Ishikawa (cell line): ENCODE measurements at regions not wholly inside any gene's neighbourhood (a gene's known extent, or its start where the extent isn't known, plus 50 kb on each side); places are given as distances from the start of the nearest gene placed in this dataset.

Source experiments
- CEBPB ChIP-seq: IDR thresholded peaks from 2 replicates; pipeline ENCODE4 v1.6.1; 2012
- CREB1 ChIP-seq: IDR thresholded peaks from 2 replicates; pipeline ENCODE4 v1.6.1; 2012; ENCODE audit warnings: low read depth
- EGR1 ChIP-seq: IDR thresholded peaks from 2 replicates; pipeline ENCODE4 v1.6.1; 2012
- EP300 ChIP-seq: IDR thresholded peaks from 2 replicates; pipeline ENCODE4 v1.6.1; 2012; ENCODE audit warnings: borderline replicate concordance
- FOXM1 ChIP-seq: IDR thresholded peaks from 2 replicates; pipeline ENCODE4 v1.6.1; 2012; ENCODE audit warnings: low read depth, borderline replicate concordance
- NFIC ChIP-seq: IDR thresholded peaks from 2 replicates; pipeline ENCODE4 v1.6.1; 2012
- RAD21 ChIP-seq: IDR thresholded peaks from 2 replicates; pipeline ENCODE4 v1.6.1; 2012; ENCODE audit warnings: low read depth
- TAF1 ChIP-seq: IDR thresholded peaks from 2 replicates; pipeline ENCODE4 v1.6.1; 2012; ENCODE audit warnings: low read depth, mild to moderate bottlenecking
- TCF12 ChIP-seq: IDR thresholded peaks from 2 replicates; pipeline ENCODE4 v1.6.1; 2012; ENCODE audit warnings: low read depth
- TEAD4 ChIP-seq: IDR thresholded peaks from 2 replicates; pipeline ENCODE4 v1.6.1; 2012
- ZBTB7A ChIP-seq: IDR thresholded peaks from 2 replicates; pipeline ENCODE4 v1.6.1; 2012; ENCODE audit warnings: low read depth
- TF ChIP-seq, protein P1 (sequence below): IDR thresholded peaks from 2 replicates; pipeline ENCODE4 v1.6.1; 2012
- TF ChIP-seq, protein P2 (sequence below): IDR thresholded peaks from 2 replicates; pipeline ENCODE4 v1.6.1; 2012; ENCODE audit warnings: low read depth, mild to moderate bottlenecking
- TF ChIP-seq, protein P3 (sequence below): IDR thresholded peaks from 2 replicates; pipeline ENCODE4 v1.6.1; 2012

DNA sequence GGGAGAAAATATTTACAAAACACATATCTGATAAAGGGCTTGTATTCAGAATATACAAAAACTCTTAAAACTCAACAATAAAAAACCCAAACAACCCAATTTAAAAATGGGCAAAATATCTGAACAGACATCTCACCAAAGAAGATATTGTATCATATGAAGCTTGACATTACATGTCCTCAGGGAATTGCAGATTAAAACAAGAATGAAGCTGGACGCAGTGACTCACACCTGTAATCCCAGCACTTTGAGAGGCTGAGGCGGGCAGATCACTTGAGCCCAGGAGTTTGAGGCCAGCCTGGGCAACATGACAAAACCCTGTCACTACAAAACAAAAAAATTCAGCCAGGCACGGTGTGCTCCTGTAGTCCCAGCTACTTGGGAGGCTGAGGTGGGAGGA is 135.4 kb upstream of the AKIRIN2 start:
- TF ChIP-seq, protein P1, sequence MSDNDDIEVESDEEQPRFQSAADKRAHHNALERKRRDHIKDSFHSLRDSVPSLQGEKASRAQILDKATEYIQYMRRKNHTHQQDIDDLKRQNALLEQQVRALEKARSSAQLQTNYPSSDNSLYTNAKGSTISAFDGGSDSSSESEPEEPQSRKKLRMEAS = no peak
- TF ChIP-seq, protein P2, sequence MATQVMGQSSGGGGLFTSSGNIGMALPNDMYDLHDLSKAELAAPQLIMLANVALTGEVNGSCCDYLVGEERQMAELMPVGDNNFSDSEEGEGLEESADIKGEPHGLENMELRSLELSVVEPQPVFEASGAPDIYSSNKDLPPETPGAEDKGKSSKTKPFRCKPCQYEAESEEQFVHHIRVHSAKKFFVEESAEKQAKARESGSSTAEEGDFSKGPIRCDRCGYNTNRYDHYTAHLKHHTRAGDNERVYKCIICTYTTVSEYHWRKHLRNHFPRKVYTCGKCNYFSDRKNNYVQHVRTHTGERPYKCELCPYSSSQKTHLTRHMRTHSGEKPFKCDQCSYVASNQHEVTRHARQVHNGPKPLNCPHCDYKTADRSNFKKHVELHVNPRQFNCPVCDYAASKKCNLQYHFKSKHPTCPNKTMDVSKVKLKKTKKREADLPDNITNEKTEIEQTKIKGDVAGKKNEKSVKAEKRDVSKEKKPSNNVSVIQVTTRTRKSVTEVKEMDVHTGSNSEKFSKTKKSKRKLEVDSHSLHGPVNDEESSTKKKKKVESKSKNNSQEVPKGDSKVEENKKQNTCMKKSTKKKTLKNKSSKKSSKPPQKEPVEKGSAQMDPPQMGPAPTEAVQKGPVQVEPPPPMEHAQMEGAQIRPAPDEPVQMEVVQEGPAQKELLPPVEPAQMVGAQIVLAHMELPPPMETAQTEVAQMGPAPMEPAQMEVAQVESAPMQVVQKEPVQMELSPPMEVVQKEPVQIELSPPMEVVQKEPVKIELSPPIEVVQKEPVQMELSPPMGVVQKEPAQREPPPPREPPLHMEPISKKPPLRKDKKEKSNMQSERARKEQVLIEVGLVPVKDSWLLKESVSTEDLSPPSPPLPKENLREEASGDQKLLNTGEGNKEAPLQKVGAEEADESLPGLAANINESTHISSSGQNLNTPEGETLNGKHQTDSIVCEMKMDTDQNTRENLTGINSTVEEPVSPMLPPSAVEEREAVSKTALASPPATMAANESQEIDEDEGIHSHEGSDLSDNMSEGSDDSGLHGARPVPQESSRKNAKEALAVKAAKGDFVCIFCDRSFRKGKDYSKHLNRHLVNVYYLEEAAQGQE = no peak
- TF ChIP-seq CREB1 = no peak
- TF ChIP-seq EP300 = no peak
- TF ChIP-seq, protein P3, sequence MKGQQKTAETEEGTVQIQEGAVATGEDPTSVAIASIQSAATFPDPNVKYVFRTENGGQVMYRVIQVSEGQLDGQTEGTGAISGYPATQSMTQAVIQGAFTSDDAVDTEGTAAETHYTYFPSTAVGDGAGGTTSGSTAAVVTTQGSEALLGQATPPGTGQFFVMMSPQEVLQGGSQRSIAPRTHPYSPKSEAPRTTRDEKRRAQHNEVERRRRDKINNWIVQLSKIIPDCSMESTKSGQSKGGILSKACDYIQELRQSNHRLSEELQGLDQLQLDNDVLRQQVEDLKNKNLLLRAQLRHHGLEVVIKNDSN = no peak
- TF ChIP-seq RAD21 = no peak
- TF ChIP-seq TEAD4 = no peak
- TF ChIP-seq FOXM1 = no peak
- TF ChIP-seq CEBPB = no peak
- no peak for TF ChIP-seq TCF12
- no peak for TF ChIP-seq TAF1
- no peak for TF ChIP-seq NFIC
- no peak for TF ChIP-seq ZBTB7A
- TF ChIP-seq EGR1 = no peak
